Neural cell (in vitro differentiated cells): ENCODE measurements at regions not wholly inside any gene's neighbourhood (a gene's known extent, or its start where the extent isn't known, plus 50 kb on each side); places are given as distances from the start of the nearest gene placed in this dataset.

Source experiments
- RAD21 ChIP-seq: fragments of 450-650 bp; conservative IDR thresholded peaks from 2 replicates; pipeline ENCODE4 v1.6.1; 2014; ENCODE audit warnings: antibody characterized with exemption, mild to moderate bottlenecking, moderate library complexity
- TF ChIP-seq, protein P1 (sequence below): fragments of 450-650 bp; IDR thresholded peaks from 2 replicates; pipeline ENCODE4 v1.5.1; 2014; ENCODE audit warnings: antibody characterized with exemption, mild to moderate bottlenecking, moderate library complexity; ENCODE audit not compliant: poor library complexity, severe bottlenecking
- TF ChIP-seq, protein P2 (sequence below): IDR thresholded peaks from 2 replicates; pipeline ENCODE4 v1.6.1; 2012; ENCODE audit warnings: borderline replicate concordance

DNA sequence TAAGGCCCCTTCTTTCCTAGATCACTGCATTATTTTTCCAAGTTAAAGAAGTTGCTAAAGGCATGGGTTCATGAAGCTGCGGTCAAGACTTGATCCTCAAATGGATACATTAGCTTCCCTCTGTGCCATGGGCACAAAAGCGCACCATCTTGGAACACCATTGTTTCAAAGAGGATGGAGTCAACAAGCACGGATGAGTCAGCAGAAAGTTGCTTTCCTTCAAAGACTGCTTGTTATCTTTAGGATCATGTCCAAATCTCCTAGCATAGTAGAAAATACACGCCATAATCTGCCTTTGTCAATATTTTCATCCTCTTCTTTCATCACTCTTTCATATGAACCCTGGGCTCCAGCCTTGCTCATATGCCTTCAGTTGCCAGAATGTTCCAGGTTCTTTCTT is 226.8 kb upstream of the GATB start:
- TF ChIP-seq, protein P1, sequence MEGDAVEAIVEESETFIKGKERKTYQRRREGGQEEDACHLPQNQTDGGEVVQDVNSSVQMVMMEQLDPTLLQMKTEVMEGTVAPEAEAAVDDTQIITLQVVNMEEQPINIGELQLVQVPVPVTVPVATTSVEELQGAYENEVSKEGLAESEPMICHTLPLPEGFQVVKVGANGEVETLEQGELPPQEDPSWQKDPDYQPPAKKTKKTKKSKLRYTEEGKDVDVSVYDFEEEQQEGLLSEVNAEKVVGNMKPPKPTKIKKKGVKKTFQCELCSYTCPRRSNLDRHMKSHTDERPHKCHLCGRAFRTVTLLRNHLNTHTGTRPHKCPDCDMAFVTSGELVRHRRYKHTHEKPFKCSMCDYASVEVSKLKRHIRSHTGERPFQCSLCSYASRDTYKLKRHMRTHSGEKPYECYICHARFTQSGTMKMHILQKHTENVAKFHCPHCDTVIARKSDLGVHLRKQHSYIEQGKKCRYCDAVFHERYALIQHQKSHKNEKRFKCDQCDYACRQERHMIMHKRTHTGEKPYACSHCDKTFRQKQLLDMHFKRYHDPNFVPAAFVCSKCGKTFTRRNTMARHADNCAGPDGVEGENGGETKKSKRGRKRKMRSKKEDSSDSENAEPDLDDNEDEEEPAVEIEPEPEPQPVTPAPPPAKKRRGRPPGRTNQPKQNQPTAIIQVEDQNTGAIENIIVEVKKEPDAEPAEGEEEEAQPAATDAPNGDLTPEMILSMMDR: no peak
- TF ChIP-seq, protein P2, sequence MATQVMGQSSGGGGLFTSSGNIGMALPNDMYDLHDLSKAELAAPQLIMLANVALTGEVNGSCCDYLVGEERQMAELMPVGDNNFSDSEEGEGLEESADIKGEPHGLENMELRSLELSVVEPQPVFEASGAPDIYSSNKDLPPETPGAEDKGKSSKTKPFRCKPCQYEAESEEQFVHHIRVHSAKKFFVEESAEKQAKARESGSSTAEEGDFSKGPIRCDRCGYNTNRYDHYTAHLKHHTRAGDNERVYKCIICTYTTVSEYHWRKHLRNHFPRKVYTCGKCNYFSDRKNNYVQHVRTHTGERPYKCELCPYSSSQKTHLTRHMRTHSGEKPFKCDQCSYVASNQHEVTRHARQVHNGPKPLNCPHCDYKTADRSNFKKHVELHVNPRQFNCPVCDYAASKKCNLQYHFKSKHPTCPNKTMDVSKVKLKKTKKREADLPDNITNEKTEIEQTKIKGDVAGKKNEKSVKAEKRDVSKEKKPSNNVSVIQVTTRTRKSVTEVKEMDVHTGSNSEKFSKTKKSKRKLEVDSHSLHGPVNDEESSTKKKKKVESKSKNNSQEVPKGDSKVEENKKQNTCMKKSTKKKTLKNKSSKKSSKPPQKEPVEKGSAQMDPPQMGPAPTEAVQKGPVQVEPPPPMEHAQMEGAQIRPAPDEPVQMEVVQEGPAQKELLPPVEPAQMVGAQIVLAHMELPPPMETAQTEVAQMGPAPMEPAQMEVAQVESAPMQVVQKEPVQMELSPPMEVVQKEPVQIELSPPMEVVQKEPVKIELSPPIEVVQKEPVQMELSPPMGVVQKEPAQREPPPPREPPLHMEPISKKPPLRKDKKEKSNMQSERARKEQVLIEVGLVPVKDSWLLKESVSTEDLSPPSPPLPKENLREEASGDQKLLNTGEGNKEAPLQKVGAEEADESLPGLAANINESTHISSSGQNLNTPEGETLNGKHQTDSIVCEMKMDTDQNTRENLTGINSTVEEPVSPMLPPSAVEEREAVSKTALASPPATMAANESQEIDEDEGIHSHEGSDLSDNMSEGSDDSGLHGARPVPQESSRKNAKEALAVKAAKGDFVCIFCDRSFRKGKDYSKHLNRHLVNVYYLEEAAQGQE: no peak
- no peak for TF ChIP-seq RAD21
